ENCODE measurements at regions not wholly inside any gene's neighbourhood (a gene's known extent, or its start where the extent isn't known, plus 50 kb on each side); places are given as distances from the start of the nearest gene placed in this dataset.

- WGBS, 2 donors, result 93 to 100% methylated on average over 1 of the region's 1 CpG
- H3K36me3 ChIP-seq, result no peaks in the 10 kb centered on the region
- TF ChIP-seq CTCF (IDR thresholded peaks at IDR 0.05), result no peak
- FAIRE-seq (no peak), ATAC-seq (no peak), DNase-seq (no peak)
- H3K27ac ChIP-seq, result no peak overlapping the region
- no peaks in the 10 kb centered on the region for H3K9me3 ChIP-seq
- no peaks in the 10 kb centered on the region for H3K27me3 ChIP-seq
- H3K4me1 ChIP-seq, result no peaks in the 10 kb centered on the region
- intact Hi-C loops (cut with DNase I), result no loop called here
- H3K4me3 ChIP-seq, result no peak overlapping the region
Observed at GRCh38 chr2:19272941-19273470, 85.4 kb downstream of the OSR1 start.

GRCh38 chr2:19272039-19272438, 86.4 kb downstream of the OSR1 start:
- intact Hi-C loops (cut with DNase I), result no loop called here
- no peak for DNase-seq

GRCh38 chr2:19264852-19265251, 93.6 kb downstream of the OSR1 start:
- no peak overlapping the region for H3K27ac ChIP-seq
- no peaks in the 10 kb centered on the region for H3K36me3 ChIP-seq
- no peak overlapping the region for H3K4me3 ChIP-seq
- no peak for TF ChIP-seq CTCF (IDR thresholded peaks at IDR 0.05)
- intact Hi-C loops (cut with DNase I), result no loop called here
- no peaks in the 10 kb centered on the region for H3K4me1 ChIP-seq
- FAIRE-seq (no peak), DNase-seq (no peak), ATAC-seq (no peak)
- H3K27me3 ChIP-seq, result no peaks in the 10 kb centered on the region
- whole genome bisulfite sequencing, 2 donors, result 90 to 91% methylated on average over 6 of the region's 6 CpGs
- no peaks in the 10 kb centered on the region for H3K9me3 ChIP-seq

More at GRCh38 chr2:19272039-19272438, 86.4 kb downstream of the OSR1 start:
- no peaks in the 10 kb centered on the region for H3K36me3 ChIP-seq
- FAIRE-seq, result no peak
- no peak for ATAC-seq
- H3K4me1 ChIP-seq, result no peaks in the 10 kb centered on the region
- no peaks in the 10 kb centered on the region for H3K9me3 ChIP-seq
- H3K4me3 ChIP-seq, result no peak overlapping the region
- H3K27ac ChIP-seq, result no peak overlapping the region
- H3K27me3 ChIP-seq, result no peaks in the 10 kb centered on the region
- TF ChIP-seq CTCF (IDR thresholded peaks at IDR 0.05), result no peak
- 75 to 90% methylated on average over 4 of the region's 4 CpGs for WGBS, 2 donors

GRCh38 chr2:19262150-19262549, 96.3 kb downstream of the OSR1 start:
- Histone ChIP-seq H3K4me3 (no peak overlapping the region), H3K4me1 (no peaks in the 10 kb centered on the region), H3K27ac (no peak overlapping the region), H3K27me3 (no peaks in the 10 kb centered on the region), H3K36me3 (no peaks in the 10 kb centered on the region), H3K9me3 (no peaks in the 10 kb centered on the region)
- TF ChIP-seq CTCF (IDR thresholded peaks at IDR 0.05), result no peak
- FAIRE-seq (no peak), ATAC-seq (no peak), DNase-seq (no peak)
- intact Hi-C loops (cut with DNase I), result no loop called here
- 93% methylated on average over 7 of the region's 7 CpGs for WGBS, 2 donors

- no peaks in the 10 kb centered on the region for H3K4me1 ChIP-seq
- TF ChIP-seq CTCF (IDR thresholded peaks at IDR 0.05), result no peak
- H3K9me3 ChIP-seq, result no peaks in the 10 kb centered on the region
- H3K36me3 ChIP-seq, result no peaks in the 10 kb centered on the region
- ATAC-seq (no peak), FAIRE-seq (no peak), DNase-seq (no peak)
- H3K27ac ChIP-seq, result no peak overlapping the region
- intact Hi-C loops (cut with DNase I), result no loop called here
- 89 to 92% methylated on average over 4 of the region's 4 CpGs for WGBS, 2 donors
- no peaks in the 10 kb centered on the region for H3K27me3 ChIP-seq
- H3K4me3 ChIP-seq, result no peak overlapping the region
Observed at GRCh38 chr2:19261061-19261460, 97.4 kb downstream of the OSR1 start.

Measured in pancreas (tissue), 10 donors.